NCI-H1436 (cell line): ENCODE measurements at regions not wholly inside any gene's neighbourhood (a gene's known extent, or its start where the extent isn't known, plus 50 kb on each side); places are given as distances from the start of the nearest gene placed in this dataset.
A peak's percentile ranks its signal among the peaks of the same experiment; 100 is the strongest.

ENCODE experiments used
- DNase-seq: peaks from one replicate; lab custom pipeline; 2025; lab: John Stamatoyannopoulos, UW

DNA sequence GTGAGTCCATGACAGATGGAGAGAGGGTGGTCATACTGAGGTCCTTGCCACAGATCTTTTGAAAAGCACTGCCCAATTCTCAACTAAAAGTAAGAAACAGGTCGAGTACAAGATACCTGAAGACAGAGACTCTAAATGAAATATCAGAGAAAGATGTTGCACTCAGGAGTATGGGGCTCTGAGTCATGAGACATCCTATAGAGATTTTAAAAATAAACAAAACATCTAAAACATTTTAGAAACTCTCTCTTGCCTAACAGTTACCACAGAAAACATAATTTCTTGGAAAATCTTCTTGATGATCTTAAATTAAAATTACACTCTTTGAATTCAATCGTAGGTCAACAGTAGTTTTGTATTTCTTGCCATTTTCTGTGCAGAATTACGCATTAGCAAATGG lies 348.9 kb upstream of the MARCKS start:
- DNase-seq, result no peak

DNA sequence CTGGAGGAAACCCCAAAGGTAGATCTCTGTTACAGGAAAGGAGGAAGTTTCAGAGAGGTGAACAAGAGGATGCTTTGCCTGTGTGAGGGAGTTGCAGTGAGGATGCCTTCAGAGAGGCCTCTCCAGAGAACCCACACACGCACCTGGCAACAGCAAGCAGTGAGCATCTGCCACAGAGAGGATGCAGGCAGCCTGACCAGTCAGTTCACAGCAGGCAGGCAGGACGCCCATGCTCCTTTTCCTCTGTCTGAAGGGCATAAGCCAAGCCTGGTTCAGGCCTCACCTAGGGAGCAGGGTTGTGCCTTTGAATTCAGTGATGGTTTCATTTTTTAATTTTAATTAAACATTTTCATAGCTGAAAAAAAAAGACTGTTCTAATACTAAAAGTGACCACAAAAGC lies 346.0 kb upstream of the MARCKS start:
- DNase-seq, result no peak

DNA sequence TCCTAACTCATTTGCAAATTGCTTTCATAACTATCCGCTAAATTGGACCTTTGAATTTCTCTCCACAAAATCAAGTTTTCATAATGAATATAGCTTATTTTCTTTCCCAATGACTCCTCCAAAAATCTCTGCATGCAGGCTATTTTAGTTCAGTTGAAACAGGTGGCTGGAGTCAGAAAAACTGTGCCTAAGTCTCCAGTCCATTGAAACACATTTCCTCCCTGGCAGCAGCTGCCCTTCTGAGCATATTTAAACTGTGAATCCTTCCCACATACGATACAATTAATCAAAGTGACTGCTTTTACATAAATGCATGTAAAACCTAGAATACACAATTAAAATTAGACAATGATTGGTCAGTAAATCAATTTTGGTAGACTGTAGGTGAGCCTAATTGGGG lies 344.6 kb upstream of the MARCKS start:
- no peak for DNase-seq

DNA sequence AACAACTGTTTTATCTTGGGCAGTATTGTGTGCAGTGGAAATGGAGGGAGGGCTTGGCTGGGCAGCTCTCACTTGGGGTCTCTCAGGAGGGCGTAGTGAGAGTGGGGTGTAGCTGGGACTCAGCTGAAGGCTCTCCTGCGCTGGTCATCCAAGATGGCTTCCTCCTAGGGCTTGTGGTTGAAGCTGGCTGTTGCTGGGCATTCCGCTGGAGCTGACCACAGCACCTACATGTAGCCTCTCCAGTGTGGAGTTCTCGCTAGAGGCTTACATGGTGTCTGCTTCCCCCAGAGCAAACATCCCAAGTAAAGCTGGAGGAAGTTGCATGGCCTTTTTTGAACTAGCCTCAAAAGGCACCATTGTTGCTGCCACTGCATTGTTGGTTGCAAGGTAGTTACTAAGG lies 344.1 kb upstream of the MARCKS start:
- DNase-seq, result no peak

DNA sequence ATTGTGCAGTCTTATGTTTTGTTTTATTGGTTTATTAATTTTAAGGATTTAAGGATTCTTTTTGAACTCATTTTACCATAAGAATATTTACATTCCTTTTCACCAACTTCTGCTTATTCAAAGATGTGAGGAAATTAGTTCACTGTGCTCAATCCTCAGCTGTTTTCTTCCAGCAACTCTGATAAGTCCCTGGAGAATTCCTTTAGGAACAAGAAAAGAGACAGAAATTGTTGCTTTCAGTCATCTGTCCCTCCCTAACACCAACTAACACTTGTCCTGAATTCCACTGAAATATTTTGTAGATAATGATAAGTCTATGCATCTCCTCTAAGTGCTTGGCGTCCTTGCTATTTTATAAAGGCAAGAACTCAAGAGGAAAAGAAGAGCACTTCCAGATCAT lies 334.8 kb upstream of the MARCKS start:
- DNase-seq, result no peak

DNA sequence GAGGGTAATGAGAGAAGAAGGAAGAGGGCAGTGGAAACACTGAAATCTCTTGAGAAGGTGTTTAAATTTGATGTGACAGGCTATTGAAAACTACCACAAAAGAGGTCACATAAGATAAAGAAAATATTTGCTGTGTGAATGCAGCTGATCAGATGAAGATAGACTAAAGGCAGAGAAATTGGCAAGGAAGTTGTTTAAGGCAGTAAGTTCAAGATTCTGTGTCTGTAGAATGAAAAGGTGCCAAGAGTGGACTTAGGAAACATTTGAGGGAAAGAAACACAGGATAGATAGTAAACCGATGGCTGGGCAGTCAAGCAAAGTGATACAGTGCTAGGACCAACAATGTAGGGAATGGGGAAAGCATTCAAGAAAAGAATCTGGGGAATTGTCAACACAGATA lies 332.3 kb upstream of the MARCKS start:
- no peak for DNase-seq

DNA sequence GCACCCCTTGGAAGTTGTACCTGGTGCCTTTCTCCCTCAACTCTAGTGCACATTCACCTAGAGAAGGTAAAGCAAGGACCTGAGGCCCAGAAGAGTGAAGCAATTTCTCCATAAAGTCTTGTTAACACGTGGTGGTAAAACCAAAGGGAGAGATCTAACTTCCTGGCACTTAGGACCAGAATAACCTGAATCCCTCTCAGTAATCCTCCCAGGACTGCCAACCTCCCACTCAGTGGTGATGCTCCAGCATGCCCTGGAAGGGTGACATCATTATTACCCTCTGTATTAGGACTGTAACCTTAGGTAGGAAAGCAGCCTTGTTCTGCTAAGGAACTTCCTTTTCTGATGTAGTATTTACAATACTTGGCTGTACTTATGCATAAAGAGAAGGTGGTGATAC lies 330.6 kb upstream of the MARCKS start:
- DNase-seq, result no peak

DNA sequence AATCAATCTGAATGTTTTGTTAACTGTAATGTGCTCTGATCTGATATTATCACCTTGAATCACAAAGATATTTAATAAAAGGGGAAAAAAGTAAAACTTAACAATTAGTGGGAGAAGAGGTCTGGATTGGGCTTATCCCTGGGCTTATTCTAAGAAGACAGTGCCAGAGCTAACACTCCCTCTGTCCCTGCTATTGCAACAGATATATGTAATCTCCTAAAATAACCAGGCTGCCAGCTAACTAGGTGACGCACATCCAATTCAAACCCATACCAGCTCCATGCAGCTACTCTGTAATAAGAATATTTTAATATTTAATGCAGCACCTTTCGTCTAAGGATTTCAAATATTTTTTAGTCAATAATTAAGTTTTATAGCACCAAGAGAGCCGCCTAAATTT lies 330.1 kb upstream of the MARCKS start:
- DNase-seq, result no peak

DNA sequence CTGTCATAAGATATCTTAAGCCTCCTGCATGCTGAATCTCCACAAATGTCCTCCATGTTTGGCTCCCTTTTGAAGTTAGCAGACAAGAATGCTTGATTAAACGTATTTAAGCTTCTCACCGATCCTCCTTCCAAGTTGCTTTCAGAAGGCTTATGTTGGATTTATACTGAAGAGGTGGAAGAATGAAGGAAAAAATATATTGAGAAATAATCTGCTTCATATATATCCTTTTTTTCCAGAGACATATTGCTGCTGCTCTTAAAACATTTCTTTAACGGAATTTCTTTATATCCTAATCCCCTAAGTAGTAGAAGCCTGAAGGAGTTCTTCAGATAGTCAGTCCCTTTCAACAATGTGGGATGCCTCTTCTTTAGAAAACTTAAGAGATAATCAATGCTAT lies 329.0 kb upstream of the MARCKS start:
- DNase-seq, result no peak

DNA sequence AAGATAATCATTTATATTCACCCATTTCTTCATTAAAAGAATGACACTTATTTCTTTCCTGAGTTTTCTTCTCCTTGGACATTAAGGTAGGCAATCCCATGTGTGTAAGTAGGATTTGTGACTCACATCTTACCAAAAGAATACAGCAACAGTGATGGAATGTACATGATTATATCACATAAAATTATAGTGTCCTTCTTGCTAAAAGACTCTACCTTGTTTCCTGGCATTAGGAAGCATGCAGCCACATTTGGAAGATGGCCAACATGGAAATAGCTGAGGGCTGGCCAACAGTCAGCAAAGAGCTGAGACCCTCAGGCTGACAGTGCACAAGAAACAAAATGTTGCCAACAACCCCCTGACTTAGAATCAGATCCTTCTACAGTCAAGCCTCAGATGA lies 327.9 kb upstream of the MARCKS start:
- DNase-seq, result no peak

DNA sequence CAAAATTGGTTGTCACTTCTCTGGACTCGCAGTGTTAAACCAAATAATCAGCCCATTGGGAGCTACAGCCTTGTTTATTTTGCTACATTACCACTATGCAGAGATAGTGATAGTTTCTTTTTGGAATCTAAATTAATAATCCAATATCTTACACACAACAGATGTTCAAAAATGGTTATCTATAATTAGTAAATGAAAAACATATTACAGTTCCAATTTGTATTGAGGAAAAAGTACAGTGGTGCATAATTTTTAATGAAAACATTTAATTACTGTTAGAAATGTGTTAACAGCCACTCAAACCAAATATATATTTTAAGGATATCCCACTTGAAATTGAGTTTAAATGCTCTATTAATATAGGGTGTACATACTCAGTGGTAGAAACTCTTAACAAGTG lies 327.3 kb upstream of the MARCKS start:
- DNase-seq, result no peak

DNA sequence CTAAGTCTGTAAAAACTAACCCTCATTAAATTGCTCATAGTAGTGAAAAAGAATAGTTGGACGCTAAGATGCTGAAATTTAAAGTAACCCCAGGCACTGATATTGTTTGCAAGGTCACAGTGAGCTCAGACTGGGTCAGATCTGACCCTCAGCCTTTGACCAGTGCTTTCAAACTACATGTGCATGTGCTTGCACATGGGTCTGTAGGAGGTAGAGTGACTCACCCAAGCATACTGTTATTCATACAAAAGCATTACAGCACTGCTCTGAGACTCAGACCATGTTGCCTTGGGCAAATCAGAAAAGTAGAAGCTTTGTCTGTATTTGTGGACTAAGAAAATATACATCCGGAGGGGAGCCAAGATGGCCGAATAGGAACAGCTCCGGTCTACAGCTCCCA lies 326.4 kb upstream of the MARCKS start:
- no peak for DNase-seq

DNA sequence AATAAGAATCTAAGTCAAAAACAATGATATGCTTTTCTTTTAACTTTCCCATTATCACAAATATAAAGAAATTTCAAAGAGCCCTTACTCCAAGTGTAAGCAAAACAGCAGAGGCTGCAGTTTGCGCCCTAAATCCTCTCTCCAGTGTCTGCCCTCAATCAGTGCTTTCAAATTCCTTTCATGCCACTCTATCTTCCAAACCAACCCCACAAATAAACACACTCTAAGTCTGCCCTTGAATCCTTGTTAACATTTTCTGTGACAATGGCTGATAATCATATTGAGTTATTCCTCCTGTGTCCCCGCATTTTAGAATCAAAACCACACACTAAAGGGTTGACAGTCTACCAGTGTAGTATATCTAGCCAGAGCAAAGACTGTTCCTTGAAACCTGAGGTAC lies 317.9 kb upstream of the MARCKS start:
- DNase-seq, result no peak

DNA sequence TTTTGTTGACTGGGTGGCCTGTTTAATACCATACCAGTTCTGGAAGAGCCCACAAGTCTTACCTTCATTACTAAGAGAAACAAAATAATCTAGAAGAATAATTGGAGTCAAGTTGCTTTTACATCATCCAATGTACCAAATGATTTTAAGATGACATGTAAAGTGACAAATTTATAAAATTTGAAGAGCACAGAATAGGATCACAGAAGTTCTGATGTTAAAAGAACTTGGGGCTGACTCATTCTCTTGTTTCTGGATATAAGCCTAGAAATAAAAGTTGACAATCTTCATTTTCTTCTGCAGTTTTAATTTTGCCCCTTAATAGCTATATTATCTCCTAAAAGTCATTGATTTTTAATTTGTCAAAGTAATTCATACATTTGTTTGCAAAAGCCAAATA lies 317.5 kb upstream of the MARCKS start:
- no peak for DNase-seq

DNA sequence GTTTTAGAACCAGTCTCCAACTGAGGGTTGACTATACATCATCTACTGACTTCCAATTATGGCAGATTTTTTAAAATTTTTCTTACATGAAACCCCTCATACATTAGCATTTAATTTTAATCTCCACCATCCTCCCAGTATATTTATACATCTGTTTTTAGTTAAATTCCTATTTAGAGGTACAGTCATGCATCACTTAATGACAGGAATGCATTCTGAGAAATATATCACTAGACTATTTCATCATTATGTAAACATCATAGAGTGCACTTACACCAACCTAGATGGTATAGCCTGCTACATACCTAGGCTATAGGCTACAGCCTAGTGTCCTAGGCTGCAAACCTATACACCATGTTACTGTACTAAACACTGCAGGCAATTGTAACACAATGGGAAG lies 316.7 kb upstream of the MARCKS start:
- DNase-seq, result no peak

DNA sequence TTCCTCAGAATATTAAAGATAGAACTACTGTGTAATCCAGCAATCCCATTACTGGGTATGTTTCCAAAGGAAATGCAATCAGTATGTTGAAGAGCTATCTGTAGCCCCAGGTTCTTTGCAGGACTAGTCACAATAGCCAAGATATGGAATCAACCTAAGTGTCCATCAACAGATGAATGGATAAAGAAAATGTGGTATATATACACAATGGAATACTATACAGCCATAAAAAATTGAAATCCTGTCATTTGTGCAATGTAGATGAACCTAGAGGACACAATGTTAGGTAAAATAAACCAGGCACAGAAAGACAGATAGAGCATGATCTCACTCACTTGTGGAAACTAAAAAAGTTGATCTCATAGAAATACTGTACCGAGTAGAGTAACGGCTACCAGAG lies 306.0 kb upstream of the MARCKS start:
- DNase-seq, result no peak

DNA sequence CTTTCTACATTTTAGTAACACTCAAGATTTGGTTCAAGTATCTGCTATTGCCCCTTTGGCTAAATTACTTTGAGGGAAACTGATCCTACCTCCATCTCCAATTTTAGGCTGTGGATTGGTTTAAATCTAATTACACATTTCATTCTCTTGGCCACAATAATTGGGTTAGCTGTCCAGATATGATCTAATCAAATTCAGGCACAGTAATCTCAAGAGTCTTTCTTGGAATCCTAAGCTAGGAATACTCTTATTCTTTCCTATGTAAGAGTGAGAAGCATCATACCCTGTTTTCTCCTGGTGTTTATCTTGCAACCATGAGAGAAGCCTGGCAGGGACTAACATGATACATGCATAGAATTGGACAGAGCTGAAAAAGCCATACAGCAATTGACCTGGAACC lies 300.4 kb upstream of the MARCKS start:
- no peak for DNase-seq

DNA sequence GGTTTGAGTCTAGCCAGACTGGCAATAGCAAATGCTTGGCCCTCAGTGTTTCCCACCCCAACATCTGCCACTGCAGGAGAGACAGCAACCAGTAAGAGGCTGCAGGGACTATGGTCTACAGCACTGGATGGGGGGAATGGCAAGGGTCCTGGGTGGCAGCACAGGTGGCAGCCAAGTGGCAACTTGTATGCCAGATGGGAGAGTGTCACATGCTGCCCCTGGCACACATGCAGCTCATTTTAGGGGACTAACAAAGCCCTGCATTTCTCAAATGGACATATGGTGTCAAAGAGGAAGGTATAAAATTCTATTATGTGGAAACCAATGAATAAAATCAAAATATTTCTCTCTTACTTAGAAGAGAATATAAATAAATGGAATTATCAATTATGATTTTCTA lies 298.7 kb upstream of the MARCKS start:
- DNase-seq, result no peak

DNA sequence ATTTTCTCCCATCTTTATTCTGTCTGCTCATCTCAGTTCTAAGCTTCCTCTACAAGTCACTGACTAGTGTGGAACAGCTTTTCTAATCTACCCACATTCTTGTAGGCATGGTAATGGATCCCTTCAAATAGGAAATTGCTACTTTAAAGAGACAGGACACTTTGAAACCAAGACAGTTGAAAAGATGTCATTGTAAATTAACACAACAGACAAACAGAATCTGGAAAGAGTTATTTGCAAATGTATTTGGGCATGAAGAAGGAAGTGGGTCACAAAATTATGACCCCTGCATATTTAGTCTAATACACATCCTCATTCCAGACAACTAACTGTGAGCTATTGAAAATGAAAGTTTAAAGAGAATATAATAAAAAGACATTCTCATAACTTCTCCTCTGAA lies 298.2 kb upstream of the MARCKS start:
- DNase-seq, result no peak

DNA sequence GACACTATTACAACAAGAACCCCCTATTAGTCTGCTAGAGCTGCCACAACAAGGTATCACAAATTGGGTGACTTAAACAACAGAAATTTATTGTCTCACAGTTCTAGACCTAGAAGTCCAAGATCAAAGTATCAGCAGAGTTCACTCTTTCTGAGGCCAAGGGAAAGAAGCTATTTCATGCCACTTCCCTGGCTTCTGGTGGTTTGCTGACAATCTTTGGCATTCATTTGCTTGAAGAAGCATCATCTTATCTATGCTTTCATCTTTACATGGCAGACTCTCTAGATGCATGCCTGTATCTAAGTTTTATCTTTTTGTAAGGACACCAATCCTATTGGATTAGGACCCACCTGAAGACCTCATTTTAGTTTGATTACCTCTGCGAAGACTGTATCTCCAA lies 296.8 kb upstream of the MARCKS start:
- DNase-seq, result no peak

DNA sequence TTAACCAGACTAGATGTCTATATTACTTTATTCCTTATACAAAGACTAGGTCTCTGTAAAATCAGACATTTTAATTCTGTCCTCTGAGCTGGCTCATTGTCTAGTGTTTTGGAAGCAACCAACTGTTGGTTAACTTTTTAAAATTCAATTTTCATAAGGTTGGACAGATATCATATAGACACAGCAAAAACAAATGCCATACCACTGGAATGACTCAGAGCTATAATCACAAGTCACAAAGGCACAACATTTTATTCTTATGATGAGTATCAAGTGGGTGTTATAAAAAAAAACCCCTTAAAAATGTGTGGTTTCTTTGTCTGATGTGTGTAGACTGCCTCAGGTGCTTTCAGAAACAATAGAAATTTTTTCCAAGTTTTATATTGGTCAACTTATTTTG lies 296.2 kb upstream of the MARCKS start:
- DNase-seq, result no peak

DNA sequence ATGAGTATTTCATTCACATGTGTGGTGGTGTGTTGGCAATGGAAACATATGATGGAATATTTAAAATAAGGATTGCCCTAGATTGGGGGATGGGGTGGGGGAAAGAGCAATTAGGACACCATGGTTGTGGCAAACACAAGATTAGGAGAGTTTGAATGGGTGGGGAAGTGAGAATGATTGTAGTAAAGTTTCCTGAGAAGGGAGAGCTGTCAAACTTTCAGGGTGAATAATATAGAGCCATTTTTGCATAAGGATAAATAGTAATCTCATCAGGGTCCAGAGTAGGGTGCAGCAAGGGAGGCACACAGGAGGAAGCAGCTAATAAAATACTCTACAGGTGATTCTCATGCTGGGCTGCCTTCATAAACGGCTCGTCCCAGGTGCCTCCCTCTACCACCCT lies 294.9 kb upstream of the MARCKS start:
- no peak for DNase-seq

DNA sequence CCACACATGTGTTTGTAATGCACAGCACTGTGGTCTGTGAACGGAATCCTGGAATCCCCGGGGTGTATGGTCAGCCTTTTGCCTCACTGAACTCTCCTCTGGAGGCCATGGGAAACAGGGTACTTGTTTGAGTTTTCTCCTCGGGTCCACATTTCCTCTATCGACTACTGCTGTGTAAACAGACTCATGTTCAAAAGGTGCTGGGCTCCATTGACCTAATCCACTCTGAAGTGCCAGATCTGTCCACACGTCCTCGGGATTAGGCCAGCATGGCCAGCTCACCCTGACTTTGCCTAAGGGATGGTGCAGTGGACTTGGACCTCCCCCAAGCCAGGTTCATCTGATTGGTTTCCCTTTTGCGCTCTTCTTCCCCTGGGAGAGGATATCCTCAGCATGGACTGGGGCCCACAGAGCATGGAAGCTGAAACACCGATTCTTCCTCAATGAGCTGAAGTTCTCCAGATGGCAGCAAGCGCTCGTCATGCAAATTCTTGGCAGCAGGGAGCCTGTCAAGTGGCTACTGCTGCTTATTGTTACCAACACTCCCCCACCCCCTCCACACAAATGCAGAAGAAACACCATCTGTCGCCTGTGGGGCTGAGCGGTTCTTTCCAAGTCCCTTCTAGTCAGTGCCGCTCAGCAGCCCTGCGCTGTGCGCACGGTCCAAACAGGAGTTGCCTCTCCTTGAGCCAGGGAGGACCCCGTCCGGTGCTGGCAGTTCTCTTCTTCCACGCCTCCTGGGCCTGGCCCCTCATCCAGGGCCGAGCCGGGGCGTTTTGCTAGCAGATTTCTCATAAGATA lies 292.6 kb upstream of the MARCKS start:
- peak; percentile 90 for DNase-seq

DNA sequence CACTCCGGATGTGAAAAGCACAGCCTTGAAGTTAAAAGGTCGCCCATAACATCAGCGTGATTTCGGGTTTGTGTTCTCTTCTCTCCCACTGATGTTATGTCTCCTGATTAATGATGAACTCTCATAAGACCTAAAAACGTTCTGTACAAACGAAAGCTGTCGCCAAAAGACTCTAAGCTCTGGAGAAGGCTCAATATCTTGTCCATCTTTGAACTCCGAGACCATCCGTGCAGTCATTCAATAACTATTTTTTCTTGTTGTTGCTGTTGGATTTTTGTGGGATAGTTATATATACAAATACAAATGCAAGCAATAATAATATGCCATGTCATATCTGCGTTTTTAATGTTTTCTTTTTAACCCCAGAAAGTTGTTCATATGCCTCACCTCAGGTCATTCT lies 291.8 kb upstream of the MARCKS start:
- DNase-seq, result no peak

DNA sequence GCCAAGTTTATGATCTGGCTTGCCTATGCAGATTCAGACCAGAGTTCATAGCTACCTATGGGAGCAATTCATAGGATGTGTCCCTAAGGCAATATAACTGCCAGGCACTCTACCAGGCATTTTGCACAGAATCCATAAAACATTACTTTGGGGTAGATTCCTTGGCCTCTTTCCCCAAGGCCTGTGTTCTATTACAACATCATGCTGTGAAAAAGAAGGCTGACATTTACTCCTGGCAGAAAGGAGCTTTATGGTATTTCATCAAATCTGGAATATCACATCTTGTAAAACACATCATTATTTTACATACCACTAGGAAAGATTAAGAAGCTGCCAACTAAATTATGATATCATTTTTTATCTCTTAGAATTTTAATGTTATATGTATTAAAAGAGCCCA lies 287.0 kb upstream of the MARCKS start:
- DNase-seq, result no peak
